Testis (tissue), 2 donors: ENCODE measurements at regions not wholly inside any gene's neighbourhood (a gene's known extent, or its start where the extent isn't known, plus 50 kb on each side); places are given as distances from the start of the nearest gene placed in this dataset.

Experiments
- DNase-seq: peaks from one replicate; pipeline ENCODE4 v3.0.0-alpha.2; 2019
- H3K27ac ChIP-seq, 2 donors: fragments of 200-600 bp; sonication (generic); one replicate each; pipeline ENCODE4 v1.5.1; 2019
- H3K27me3 ChIP-seq: fragments of 200-600 bp; sonication (generic); one replicate; pipeline ENCODE4 v1.5.1; 2019
- H3K36me3 ChIP-seq: fragments of 200-600 bp; sonication (generic); one replicate; pipeline ENCODE4 v1.5.1; 2017; ENCODE audit warnings: low read depth; ENCODE audit errors: missing control alignments
- H3K4me1 ChIP-seq: fragments of 200-600 bp; sonication (generic); one replicate; pipeline ENCODE4 v1.5.1; 2019
- H3K4me3 ChIP-seq, 2 donors: fragments of 200-600 bp; sonication (generic); one replicate each; pipeline ENCODE4 v1.5.1; 2017 to 2019
- H3K9me3 ChIP-seq: fragments of 200-600 bp; sonication (generic); one replicate; pipeline ENCODE4 v1.5.1; 2017
- POLR2A ChIP-seq: fragments of 450-650 bp; IDR thresholded peaks from one replicate; pipeline ENCODE4 v1.6.1; 2017; ENCODE audit warnings: antibody characterized with exemption, mild to moderate bottlenecking, moderate library complexity
- WGBS, 2 donors: methylation state at CpG; one replicate each; pipeline ENCODE4 v1.1.5; 2018; 5-methylcytosine and 5-hydroxymethylcytosine counted together
- intact Hi-C: fragments of 100-400 bp; cut with DNase I; formaldehyde crosslinking; loops from one replicate; pipeline ENCODE4 v1.15.1; 2023; ENCODE audit warnings: low total_unique reads
- TF ChIP-seq, protein P1 (sequence below), 3 experiments: fragments of 450-650 bp in 2 of 3; fragments of 200-600 bp in 1 of 3; sonication (generic) in 1 of 3; IDR thresholded peaks; one replicate each; pipeline ENCODE4 v1.5.1; 2016 to 2019; ENCODE audit warnings: antibody characterized with exemption in 3 of 3, mild to moderate bottlenecking in 2 of 3, moderate library complexity in 1 of 3

DNA sequence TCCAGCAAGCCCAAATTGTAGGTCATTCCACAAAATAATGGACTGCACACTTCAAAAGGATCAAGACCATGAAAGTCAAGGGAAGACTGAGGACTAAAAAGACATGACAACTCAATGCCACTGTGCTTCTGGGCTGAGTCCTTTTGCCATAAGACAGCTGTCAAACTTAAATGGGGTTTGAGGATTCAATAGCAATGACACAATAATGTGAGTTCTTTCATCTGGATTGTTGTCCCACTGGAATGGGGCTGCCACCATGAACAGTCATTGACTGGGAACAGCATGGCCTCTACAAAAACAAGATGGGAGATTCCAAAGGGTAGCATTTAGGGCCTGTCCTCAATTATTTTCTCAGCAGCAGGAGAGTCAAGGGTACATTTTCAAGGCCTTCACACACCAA, 118.5 kb downstream of the EN1 start:
- Histone ChIP-seq H3K4me3 (no peak overlapping the region), H3K27me3 (no peaks in the 10 kb centered on the region), H3K36me3 (no peaks in the 10 kb centered on the region), H3K9me3 (no peaks in the 10 kb centered on the region), H3K4me1 (no peaks in the 10 kb centered on the region), H3K27ac (no peak overlapping the region)
- no peak for DNase-seq
- TF ChIP-seq, protein P1, sequence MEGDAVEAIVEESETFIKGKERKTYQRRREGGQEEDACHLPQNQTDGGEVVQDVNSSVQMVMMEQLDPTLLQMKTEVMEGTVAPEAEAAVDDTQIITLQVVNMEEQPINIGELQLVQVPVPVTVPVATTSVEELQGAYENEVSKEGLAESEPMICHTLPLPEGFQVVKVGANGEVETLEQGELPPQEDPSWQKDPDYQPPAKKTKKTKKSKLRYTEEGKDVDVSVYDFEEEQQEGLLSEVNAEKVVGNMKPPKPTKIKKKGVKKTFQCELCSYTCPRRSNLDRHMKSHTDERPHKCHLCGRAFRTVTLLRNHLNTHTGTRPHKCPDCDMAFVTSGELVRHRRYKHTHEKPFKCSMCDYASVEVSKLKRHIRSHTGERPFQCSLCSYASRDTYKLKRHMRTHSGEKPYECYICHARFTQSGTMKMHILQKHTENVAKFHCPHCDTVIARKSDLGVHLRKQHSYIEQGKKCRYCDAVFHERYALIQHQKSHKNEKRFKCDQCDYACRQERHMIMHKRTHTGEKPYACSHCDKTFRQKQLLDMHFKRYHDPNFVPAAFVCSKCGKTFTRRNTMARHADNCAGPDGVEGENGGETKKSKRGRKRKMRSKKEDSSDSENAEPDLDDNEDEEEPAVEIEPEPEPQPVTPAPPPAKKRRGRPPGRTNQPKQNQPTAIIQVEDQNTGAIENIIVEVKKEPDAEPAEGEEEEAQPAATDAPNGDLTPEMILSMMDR (IDR thresholded peaks at IDR 0.05) = no peak
- TF ChIP-seq POLR2A = no peak
- intact Hi-C loops = no loop called here

DNA sequence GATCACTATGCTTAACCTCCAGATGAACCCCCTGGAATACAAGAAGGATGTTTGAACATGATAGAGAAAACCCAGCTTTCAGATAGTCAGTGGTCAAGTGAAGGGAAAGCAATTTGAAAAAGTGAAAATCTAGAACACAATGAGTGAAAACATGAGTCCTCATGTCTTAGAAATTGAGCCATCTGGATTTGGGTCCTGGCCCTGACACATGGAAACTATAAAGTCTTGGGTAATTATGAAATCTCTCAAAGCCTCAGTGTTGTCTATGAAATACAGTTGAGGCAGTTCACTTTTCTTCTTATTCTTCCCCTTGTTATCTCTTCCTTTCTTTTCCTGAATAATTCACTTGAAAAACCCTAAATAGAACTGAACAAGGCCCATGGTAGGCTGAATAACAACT, 120.6 kb downstream of the EN1 start:
- Histone ChIP-seq H3K27ac (no peak overlapping the region), H3K27me3 (no peaks in the 10 kb centered on the region), H3K36me3 (no peaks in the 10 kb centered on the region), H3K4me1 (no peaks in the 10 kb centered on the region), H3K4me3 (no peak overlapping the region), H3K9me3 (no peaks in the 10 kb centered on the region)
- TF ChIP-seq, protein P1 (IDR thresholded peaks at IDR 0.05) = no peak
- no peak for DNase-seq
- intact Hi-C loops = no loop called here

DNA sequence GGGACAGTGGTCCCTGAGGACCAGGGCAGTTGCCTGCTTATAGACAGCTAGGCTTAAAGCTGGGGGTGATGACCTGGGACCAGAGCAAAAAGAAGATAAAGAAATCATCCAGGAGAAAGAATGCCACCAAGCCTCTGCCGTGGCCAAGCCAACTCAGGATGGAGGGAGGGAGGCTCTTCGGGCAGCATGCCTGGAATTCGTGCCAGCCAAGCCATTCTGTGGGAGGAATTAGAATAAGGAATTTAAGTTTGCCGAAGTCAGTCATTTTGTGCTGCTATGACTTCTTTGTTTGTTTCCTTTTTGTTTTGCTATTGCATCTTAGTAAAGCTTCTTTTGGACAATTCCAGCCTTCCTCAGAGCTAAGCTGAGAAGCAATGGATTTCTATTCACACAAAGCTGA, 124.1 kb downstream of the EN1 start:
- no peak for TF ChIP-seq POLR2A
- TF ChIP-seq, protein P1 (IDR thresholded peaks at IDR 0.05) = no peak
- no peaks in the 10 kb centered on the region for H3K36me3 ChIP-seq
- no peaks in the 10 kb centered on the region for H3K27me3 ChIP-seq
- H3K27ac ChIP-seq = no peak overlapping the region
- intact Hi-C loops = no loop called here
- H3K9me3 ChIP-seq = no peaks in the 10 kb centered on the region
- peak; percentile 20 for DNase-seq
- H3K4me1 ChIP-seq = no peaks in the 10 kb centered on the region
- H3K4me3 ChIP-seq = no peak overlapping the region
- 47 to 69% methylated on average over 4 of the region's 4 CpGs for WGBS, 2 donors

DNA sequence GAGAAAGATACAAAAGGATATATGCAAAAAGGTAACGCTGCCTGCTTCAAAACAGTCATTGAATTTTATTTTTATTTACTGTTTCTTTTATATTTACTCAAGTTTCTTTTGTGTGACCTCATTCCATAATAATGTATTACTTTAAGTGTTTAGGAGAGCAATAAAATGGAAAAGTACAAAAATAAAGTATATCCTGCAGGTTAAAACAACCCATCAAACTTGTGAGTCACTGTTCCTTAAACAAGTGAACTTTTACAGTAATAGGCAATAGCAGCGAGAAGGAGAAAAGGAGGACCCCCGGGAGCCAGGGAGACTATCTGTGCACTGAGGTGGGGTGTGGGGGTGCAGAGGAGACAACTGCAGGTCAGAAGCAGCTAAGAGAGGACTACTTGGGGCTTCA, 124.5 kb downstream of the EN1 start:
- Histone ChIP-seq H3K9me3 (no peaks in the 10 kb centered on the region), H3K4me1 (no peaks in the 10 kb centered on the region), H3K27me3 (no peaks in the 10 kb centered on the region), H3K36me3 (no peaks in the 10 kb centered on the region), H3K4me3 (no peak overlapping the region), H3K27ac (no peak overlapping the region)
- DNase-seq = no peak
- WGBS, 2 donors = 80 to 84% methylated on average over 3 of the region's 3 CpGs
- intact Hi-C loops = no loop called here
- TF ChIP-seq, protein P1 (IDR thresholded peaks at IDR 0.05) = no peak
- no peak for TF ChIP-seq POLR2A

DNA sequence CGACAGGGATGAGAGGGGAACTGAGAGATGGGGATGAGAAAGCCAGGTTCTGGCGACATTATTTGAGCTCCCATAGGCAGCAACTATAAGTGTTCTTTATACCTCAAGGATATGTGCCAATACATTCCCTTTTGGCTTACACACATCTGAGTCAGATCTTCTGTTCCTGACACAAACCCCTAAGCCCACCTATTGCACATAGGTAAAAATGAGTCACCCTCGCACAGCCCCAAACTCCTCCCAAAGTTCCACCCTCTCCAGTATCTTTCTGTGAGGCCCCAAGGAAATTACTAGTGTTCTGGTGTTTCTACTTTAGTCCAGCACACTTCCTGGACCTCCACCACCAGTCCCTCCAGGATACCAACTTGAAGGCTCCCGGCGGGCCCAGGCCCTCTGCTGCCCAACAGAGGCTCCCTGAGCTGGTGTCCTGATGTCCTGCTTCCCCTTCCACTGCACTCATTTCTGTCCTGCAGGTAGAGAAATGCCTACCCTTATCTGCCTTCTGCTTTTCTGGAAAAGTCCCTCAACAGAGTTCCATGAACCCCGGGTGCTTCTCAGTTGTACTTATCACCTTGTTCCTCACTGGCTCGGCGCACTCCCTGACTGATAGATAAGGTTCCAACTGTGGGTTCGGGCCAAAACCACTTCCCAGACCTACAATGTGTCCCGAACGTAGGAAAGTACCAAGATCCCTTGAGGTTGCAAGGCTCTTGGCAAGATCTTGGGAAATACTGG, 125.5 kb downstream of the EN1 start:
- Histone ChIP-seq H3K4me1 (no peaks in the 10 kb centered on the region), H3K27me3 (no peaks in the 10 kb centered on the region), H3K36me3 (no peaks in the 10 kb centered on the region), H3K9me3 (no peaks in the 10 kb centered on the region), H3K4me3 (no peak overlapping the region), H3K27ac (no peak overlapping the region)
- 83 to 87% methylated on average over 11 of the region's 11 CpGs for WGBS, 2 donors
- TF ChIP-seq, protein P1 (IDR thresholded peaks at IDR 0.05) = no peak
- TF ChIP-seq POLR2A = no peak
- DNase-seq = no peak
- intact Hi-C loops = no loop called here
